ENCODE measurements at regions not wholly inside any gene's neighbourhood (a gene's known extent, or its start where the extent isn't known, plus 50 kb on each side); places are given as distances from the start of the nearest gene placed in this dataset.

GRCh38 chr9:13900449-13900848 is 413.5 kb downstream of the NFIB start:
- H3K36me3 ChIP-seq (ENCODE audit: insufficient read depth, low read length): no peaks in the 10 kb centered on the region
- H3K9me2 ChIP-seq (ENCODE audit: low read depth, low read length): no peaks in the 10 kb centered on the region
- TF ChIP-seq EZH2 (IDR thresholded peaks at IDR 0.05; ENCODE audit: borderline replicate concordance, low read length) (no peak), CTCF (IDR thresholded peaks at IDR 0.05; ENCODE audit: low read length) (no peak)
- H3K27me3 ChIP-seq (ENCODE audit: insufficient read depth, low read length): no peaks in the 10 kb centered on the region
- no peak overlapping the region for H3K9ac ChIP-seq (ENCODE audit: low read length)
- no peaks in the 10 kb centered on the region for H3K9me3 ChIP-seq (ENCODE audit: low read length)
- H3K4me3 ChIP-seq (ENCODE audit: low read depth, low read length, poor library complexity, severe bottlenecking): no peak overlapping the region
- H3F3A ChIP-seq (ENCODE audit: insufficient read depth, low read length): no peaks in the 10 kb centered on the region
- no peak overlapping the region for H3K27ac ChIP-seq (ENCODE audit: low read depth, low read length, poor library complexity, severe bottlenecking)
- no peaks in the 10 kb centered on the region for H3K79me2 ChIP-seq (ENCODE audit: insufficient read depth, low read length)
- H2AFZ ChIP-seq (ENCODE audit: low read length): no peak overlapping the region
- H3K4me2 ChIP-seq (ENCODE audit: low read length): no peak overlapping the region
- H4K20me1 ChIP-seq (ENCODE audit: insufficient read depth, low read length): no peaks in the 10 kb centered on the region
- H3K4me1 ChIP-seq (ENCODE audit: insufficient read depth, low read length, severe bottlenecking): no peaks in the 10 kb centered on the region

- H3K4me2 ChIP-seq (ENCODE audit: low read length): no peak overlapping the region
- no peaks in the 10 kb centered on the region for H3K27me3 ChIP-seq (ENCODE audit: insufficient read depth, low read length)
- H3F3A ChIP-seq (ENCODE audit: insufficient read depth, low read length): no peaks in the 10 kb centered on the region
- H3K4me3 ChIP-seq (ENCODE audit: low read depth, low read length, poor library complexity, severe bottlenecking): no peak overlapping the region
- TF ChIP-seq EZH2 (IDR thresholded peaks at IDR 0.05; ENCODE audit: borderline replicate concordance, low read length) (no peak), CTCF (IDR thresholded peaks at IDR 0.05; ENCODE audit: low read length) (no peak)
- H3K4me1 ChIP-seq (ENCODE audit: insufficient read depth, low read length, severe bottlenecking): no peaks in the 10 kb centered on the region
- H4K20me1 ChIP-seq (ENCODE audit: insufficient read depth, low read length): no peaks in the 10 kb centered on the region
- H3K9ac ChIP-seq (ENCODE audit: low read length): no peak overlapping the region
- H3K9me2 ChIP-seq (ENCODE audit: low read depth, low read length): no peaks in the 10 kb centered on the region
- no peak overlapping the region for H3K27ac ChIP-seq (ENCODE audit: low read depth, low read length, poor library complexity, severe bottlenecking)
- H3K36me3 ChIP-seq (ENCODE audit: insufficient read depth, low read length): no peaks in the 10 kb centered on the region
- H3K79me2 ChIP-seq (ENCODE audit: insufficient read depth, low read length): no peaks in the 10 kb centered on the region
- H3K9me3 ChIP-seq (ENCODE audit: low read length): no peaks in the 10 kb centered on the region
- no peak overlapping the region for H2AFZ ChIP-seq (ENCODE audit: low read length)
Observed at GRCh38 chr9:13899924-13900323, 414.0 kb downstream of the NFIB start.

- Histone ChIP-seq H3K9me3 (ENCODE audit: low read length) (no peaks in the 10 kb centered on the region), H4K20me1 (ENCODE audit: insufficient read depth, low read length) (no peaks in the 10 kb centered on the region), H3F3A (ENCODE audit: insufficient read depth, low read length) (no peaks in the 10 kb centered on the region), H3K9me2 (ENCODE audit: low read depth, low read length) (no peaks in the 10 kb centered on the region), H2AFZ (ENCODE audit: low read length) (no peak overlapping the region), H3K4me3 (ENCODE audit: low read depth, low read length, poor library complexity, severe bottlenecking) (no peak overlapping the region), H3K27me3 (ENCODE audit: insufficient read depth, low read length) (no peaks in the 10 kb centered on the region), H3K9ac (ENCODE audit: low read length) (no peak overlapping the region), H3K79me2 (ENCODE audit: insufficient read depth, low read length) (no peaks in the 10 kb centered on the region), H3K4me1 (ENCODE audit: insufficient read depth, low read length, severe bottlenecking) (no peaks in the 10 kb centered on the region), H3K27ac (ENCODE audit: low read depth, low read length, poor library complexity, severe bottlenecking) (no peak overlapping the region), H3K36me3 (ENCODE audit: insufficient read depth, low read length) (no peaks in the 10 kb centered on the region), H3K4me2 (ENCODE audit: low read length) (no peak overlapping the region)
- TF ChIP-seq EZH2 (IDR thresholded peaks at IDR 0.05; ENCODE audit: borderline replicate concordance, low read length): no peak
- no peak for TF ChIP-seq CTCF (IDR thresholded peaks at IDR 0.05; ENCODE audit: low read length)
Observed at GRCh38 chr9:13898957-13899356, 415.0 kb downstream of the NFIB start.
